ENCODE measurements at regions not wholly inside any gene's neighbourhood (a gene's known extent, or its start where the extent isn't known, plus 50 kb on each side); places are given as distances from the start of the nearest gene placed in this dataset.

- intact Hi-C loops (cut with micrococcal nuclease), result no loop called here
- no peak for DNase-seq
- Histone ChIP-seq H3K4me3 (no peak overlapping the region), H3K36me3 (no peaks in the 10 kb centered on the region), H3K9me3 (replicated peaks) (no peaks in the 10 kb centered on the region), H3K4me1 (no peaks in the 10 kb centered on the region), H3K27me3 (ENCODE audit: low read depth) (no peaks in the 10 kb centered on the region), H3K27ac (replicated peaks) (no peak overlapping the region)
- no peak for TF ChIP-seq CTCF (IDR thresholded peaks at IDR 0.05; ENCODE audit: borderline replicate concordance)
Observed at GRCh38 chr11:11769362-11769761, 72.4 kb upstream of the USP47 start.

DNA sequence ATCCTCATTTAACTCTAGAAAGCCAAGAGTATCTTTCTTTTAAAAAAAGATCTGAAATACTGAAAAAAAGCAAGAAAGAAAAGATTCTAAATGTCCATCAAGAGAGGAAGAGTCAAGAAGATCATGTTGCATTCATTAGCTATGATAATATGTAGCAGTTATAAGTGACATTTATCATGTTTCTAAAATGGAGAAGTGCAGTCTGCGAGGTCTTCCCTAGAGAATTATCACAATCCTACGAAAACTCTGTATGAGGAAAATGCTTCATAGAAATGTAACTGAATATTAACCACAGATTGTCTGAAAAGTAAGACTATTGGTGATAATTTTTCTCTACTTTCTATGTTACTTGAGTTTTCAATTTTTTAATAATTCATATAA lies 77.4 kb upstream of the USP47 start:
- no peak for DNase-seq
- no peaks in the 10 kb centered on the region for H3K9me3 ChIP-seq (replicated peaks)
- no peak overlapping the region for H3K4me3 ChIP-seq
- H3K36me3 ChIP-seq, result no peaks in the 10 kb centered on the region
- H3K27ac ChIP-seq (replicated peaks), result no peak overlapping the region
- peaks cover 5% of the 10 kb centered on the region for H3K27me3 ChIP-seq (ENCODE audit: low read depth)
- no peak for TF ChIP-seq CTCF (IDR thresholded peaks at IDR 0.05; ENCODE audit: borderline replicate concordance)
- intact Hi-C loops (cut with micrococcal nuclease), result no loop called here
- H3K4me1 ChIP-seq, result no peaks in the 10 kb centered on the region

- TF ChIP-seq CTCF (IDR thresholded peaks at IDR 0.05; ENCODE audit: borderline replicate concordance), result no peak
- DNase-seq, result no peak
- Histone ChIP-seq H3K27ac (replicated peaks) (no peak overlapping the region), H3K4me1 (no peaks in the 10 kb centered on the region), H3K36me3 (no peaks in the 10 kb centered on the region), H3K27me3 (ENCODE audit: low read depth) (peaks cover 5% of the 10 kb centered on the region), H3K9me3 (replicated peaks) (no peaks in the 10 kb centered on the region), H3K4me3 (no peak overlapping the region)
- intact Hi-C loops (cut with micrococcal nuclease), result no loop called here
Observed at GRCh38 chr11:11763796-11764422, 77.9 kb upstream of the USP47 start.

- H3K27me3 ChIP-seq (ENCODE audit: low read depth), result peaks cover 5% of the 10 kb centered on the region
- no peak overlapping the region for H3K27ac ChIP-seq (replicated peaks)
- no peaks in the 10 kb centered on the region for H3K4me1 ChIP-seq
- TF ChIP-seq CTCF (IDR thresholded peaks at IDR 0.05; ENCODE audit: borderline replicate concordance), result no peak
- H3K9me3 ChIP-seq (replicated peaks), result no peaks in the 10 kb centered on the region
- no peaks in the 10 kb centered on the region for H3K36me3 ChIP-seq
- no peak for DNase-seq
- H3K4me3 ChIP-seq, result no peak overlapping the region
- intact Hi-C loops (cut with micrococcal nuclease), result no loop called here
Observed at GRCh38 chr11:11760838-11761237, 80.9 kb upstream of the USP47 start.

DNA sequence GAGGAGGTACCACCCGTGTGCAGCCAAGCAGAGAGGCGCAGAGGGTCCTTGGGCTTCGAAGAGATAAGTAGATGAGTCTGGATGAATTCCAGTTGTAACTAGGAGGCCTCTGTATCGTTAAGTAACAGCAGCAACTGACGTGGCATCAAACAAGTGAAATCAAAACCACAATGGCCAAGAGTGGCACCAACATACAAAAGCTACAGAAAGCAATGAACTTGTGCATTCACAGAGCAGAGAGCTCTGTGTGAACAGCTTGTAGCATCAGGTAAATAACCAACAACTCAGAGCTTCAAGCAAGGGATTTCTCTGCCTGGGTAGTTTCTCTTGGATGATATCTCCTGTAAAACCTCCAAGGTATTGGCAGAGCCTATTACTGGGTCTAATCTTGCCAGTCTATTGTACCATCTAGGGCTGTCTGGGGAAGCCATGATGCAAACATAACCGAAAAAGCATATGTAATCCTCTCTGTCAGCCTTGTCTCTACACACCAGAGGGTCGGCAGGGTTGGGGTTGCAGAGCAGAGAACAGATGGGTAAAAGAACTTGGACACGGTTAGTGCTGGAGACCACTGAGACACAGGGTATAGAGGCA lies 83.1 kb upstream of the USP47 start:
- intact Hi-C loops (cut with micrococcal nuclease), result no loop called here
- Histone ChIP-seq H3K27ac (replicated peaks) (no peak overlapping the region), H3K9me3 (replicated peaks) (no peaks in the 10 kb centered on the region), H3K4me3 (no peak overlapping the region), H3K36me3 (no peaks in the 10 kb centered on the region), H3K27me3 (ENCODE audit: low read depth) (peaks cover 5% of the 10 kb centered on the region), H3K4me1 (no peaks in the 10 kb centered on the region)
- no peak for DNase-seq
- no peak for TF ChIP-seq CTCF (IDR thresholded peaks at IDR 0.05; ENCODE audit: borderline replicate concordance)

Measured in left ventricle myocardium inferior (tissue), 1 donor.